Prostate gland (tissue), 2 donors: ENCODE measurements at regions not wholly inside any gene's neighbourhood (a gene's known extent, or its start where the extent isn't known, plus 50 kb on each side); places are given as distances from the start of the nearest gene placed in this dataset.

ENCODE experiments used
- CTCF ChIP-seq, 4 experiments: fragments of 200-600 bp in 2 of 4; fragments of 450-650 bp in 2 of 4; sonication (generic) in 2 of 4; IDR thresholded peaks; 1 replicate in 3 of 4; 2 replicates in 1 of 4; pipeline ENCODE4 v1.5.1; 2016 to 2019; ENCODE audit warnings: antibody characterized with exemption in 4 of 4, mild to moderate bottlenecking in 2 of 4, moderate library complexity in 2 of 4
- POLR2A ChIP-seq: fragments of 450-650 bp; IDR thresholded peaks from one replicate; pipeline ENCODE4 v1.6.1; 2016; ENCODE audit warnings: antibody characterized with exemption, mild to moderate bottlenecking
- POLR2AphosphoS5 ChIP-seq: sonication (generic); formaldehyde crosslinking; IDR thresholded peaks from one replicate; pipeline ENCODE4 v1.6.1; 2017; ENCODE audit warnings: antibody characterized with exemption

- no peak for TF ChIP-seq CTCF (IDR thresholded peaks at IDR 0.05)
- TF ChIP-seq POLR2A, result no peak
- TF ChIP-seq POLR2AphosphoS5, result no peak
Measured at GRCh38 chr1:209203533-209203895, 380.0 kb upstream of the CAMK1G start.
